Central memory CD4-positive, alpha-beta T cell (primary cell): ENCODE measurements at regions not wholly inside any gene's neighbourhood (a gene's known extent, or its start where the extent isn't known, plus 50 kb on each side); places are given as distances from the start of the nearest gene placed in this dataset.
A peak's percentile ranks its signal among the peaks of the same experiment; 100 is the strongest.

ENCODE experiments used
- DNase-seq: peaks from one replicate; pipeline ENCODE4 v3.0.0; 2022

DNA sequence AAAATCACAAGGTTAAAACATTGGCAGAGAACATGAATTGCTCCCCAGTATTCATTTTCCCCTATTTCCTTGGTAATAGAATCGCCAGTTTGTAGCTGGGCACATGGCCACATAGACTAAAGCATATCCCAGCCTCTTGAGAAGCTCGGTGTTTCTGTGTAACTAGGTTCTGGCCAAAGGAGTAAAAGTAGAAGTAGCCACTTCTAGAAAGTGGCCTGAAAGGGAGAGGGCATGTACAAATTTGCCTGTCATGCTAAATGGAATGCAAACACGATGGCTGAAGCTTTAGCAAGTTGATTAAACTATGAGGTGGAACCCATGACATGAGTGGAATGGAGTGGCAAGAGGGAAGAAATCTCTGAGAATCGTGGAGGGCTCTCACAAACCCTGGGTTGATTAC lies 173.7 kb upstream of the EGLN3 start:
- DNase-seq: no peak

GRCh38 chr14:34122650-34123049 lies 171.8 kb upstream of the EGLN3 start:
- no peak for DNase-seq

GRCh38 chr14:34122081-34122480 lies 171.2 kb upstream of the EGLN3 start:
- no peak for DNase-seq

DNA sequence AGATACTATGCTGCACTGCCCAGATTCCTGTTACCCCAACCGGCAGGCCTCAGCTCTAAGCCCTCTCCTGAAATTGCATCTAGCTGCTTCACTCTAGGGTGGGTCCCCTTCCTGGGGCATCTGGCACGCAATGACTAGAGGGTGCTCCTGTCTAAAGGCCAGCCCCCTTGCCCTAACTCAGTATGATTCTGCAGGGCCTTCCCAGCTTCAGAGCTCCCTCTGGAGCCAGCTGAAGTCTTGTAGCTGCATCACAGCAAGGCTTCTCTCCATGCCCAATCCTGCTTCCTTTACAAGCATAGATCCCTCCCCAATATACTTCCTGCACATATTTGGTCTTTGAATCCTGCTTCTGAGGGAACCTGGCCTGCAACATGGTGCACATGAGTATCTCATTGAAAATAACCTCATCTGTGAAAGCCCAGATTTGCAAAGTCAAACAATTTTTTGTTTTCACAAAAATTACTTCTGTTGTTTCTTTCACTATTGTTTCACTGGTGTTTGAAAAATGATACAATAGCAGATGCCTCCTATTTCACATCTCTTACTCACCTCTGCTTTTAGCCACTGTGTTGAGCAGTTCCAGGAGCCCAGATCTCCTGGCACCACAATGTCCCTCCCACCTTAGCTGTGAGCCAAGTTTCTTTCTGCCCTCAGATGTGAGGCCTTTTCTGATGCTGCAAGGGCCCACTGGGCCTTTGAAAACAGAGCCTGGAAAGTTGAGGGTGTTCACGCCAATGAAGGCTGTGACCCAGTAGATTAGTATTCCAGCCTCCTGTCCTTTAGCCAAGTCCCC lies 169.5 kb upstream of the EGLN3 start:
- no peak for DNase-seq

- DNase-seq: no peak
Measured at GRCh38 chr14:34119107-34119858, 168.4 kb upstream of the EGLN3 start.

- DNase-seq: no peak
Measured at GRCh38 chr14:34113991-34114390, 163.1 kb upstream of the EGLN3 start.

DNA sequence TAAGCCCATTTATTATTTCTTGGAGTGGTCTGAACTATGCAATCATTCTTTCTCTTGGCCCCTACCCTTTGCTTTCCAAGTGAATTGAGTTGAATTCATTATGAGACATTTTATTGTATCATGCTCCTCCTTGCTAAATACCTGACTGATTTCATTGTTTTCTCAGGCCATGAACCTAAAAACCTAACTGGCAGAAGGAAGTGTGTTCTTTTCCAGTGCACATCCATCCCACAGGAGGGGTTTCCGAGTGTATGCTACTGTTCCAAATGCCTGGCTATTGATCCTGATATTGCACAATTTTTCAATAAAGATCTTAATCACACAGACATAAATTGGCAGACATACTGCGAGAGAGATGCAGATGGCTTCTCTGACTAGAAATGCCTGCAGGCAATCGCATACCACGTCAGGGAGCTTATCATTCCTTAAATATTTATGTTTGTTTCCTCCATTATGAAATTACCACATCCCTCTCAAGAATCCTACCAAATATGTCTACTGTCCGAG lies 162.2 kb upstream of the EGLN3 start:
- no peak for DNase-seq

GRCh38 chr14:34111953-34112352 lies 161.1 kb upstream of the EGLN3 start:
- no peak for DNase-seq

DNA sequence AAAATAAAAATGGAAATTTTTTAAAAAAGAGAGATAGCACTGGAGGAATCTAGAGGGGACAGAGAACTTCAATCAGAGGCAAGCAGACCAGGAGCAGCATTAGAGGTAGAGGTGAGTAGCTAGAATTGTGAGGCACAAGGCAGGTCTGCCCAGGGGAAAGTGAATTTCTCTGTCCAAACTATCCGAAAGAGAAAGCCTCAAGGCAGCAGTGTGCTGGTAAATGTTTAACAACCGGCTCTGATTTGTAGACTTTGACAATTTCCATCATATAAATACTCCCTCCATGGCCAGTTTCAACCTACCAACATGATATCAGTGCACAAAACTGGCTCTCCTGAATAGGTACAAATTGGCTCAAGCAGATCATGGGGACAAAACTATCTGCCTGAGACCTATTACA lies 160.6 kb upstream of the EGLN3 start:
- no peak for DNase-seq

GRCh38 chr14:34110531-34110930 lies 159.7 kb upstream of the EGLN3 start:
- DNase-seq: no peak

DNA sequence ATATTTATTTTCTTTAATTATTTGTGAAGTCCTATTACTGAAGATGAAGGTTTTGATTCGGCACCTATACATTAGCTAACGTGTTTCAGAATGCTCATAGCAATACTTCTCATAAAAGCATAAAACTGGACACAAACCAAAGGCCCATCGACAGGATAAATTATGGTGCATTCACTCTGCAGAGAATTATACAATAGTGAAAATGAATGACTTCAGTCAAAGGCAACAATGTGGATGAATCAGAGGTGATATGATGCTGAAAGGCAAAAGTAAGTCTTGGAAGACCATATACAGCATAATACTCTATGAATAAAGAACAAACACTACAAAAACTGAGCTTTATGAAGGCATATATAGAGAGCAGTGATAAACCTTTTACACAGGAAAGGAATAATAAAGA lies 156.6 kb upstream of the EGLN3 start:
- no peak for DNase-seq

GRCh38 chr14:34106310-34106709 lies 155.4 kb upstream of the EGLN3 start:
- DNase-seq: no peak

- no peak for DNase-seq
Measured at GRCh38 chr14:34104489-34105397, 153.9 kb upstream of the EGLN3 start.

- DNase-seq: no peak
Measured at GRCh38 chr14:34103176-34103575, 152.3 kb upstream of the EGLN3 start.

DNA sequence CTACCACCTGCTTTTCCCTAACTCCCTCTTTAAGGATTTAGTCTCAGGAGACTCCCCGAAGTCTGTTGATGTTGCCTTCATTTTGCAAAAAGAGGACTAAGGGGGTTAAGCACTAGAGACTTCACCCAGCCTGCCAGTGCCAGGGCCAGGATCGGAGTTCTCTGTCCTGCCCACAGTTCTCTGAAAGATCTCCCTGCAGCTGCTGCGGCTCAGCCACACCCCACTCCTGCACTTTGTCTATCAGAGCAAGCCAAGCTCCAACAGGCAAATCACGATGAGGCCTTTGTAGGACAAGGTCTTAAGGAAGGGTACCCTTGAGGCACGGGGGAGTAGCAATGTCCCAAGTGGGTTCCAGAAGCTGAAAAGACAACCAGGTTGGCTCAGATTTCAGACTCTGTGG lies 148.8 kb upstream of the EGLN3 start:
- DNase-seq: no peak

- no peak for DNase-seq
Measured at GRCh38 chr14:34098985-34099349, 148.1 kb upstream of the EGLN3 start.

GRCh38 chr14:34098045-34098984 lies 147.4 kb upstream of the EGLN3 start:
- peak; percentile 2 for DNase-seq

GRCh38 chr14:34097644-34098043 lies 146.8 kb upstream of the EGLN3 start:
- no peak for DNase-seq

- no peak for DNase-seq
Measured at GRCh38 chr14:34094384-34094783, 143.5 kb upstream of the EGLN3 start.

DNA sequence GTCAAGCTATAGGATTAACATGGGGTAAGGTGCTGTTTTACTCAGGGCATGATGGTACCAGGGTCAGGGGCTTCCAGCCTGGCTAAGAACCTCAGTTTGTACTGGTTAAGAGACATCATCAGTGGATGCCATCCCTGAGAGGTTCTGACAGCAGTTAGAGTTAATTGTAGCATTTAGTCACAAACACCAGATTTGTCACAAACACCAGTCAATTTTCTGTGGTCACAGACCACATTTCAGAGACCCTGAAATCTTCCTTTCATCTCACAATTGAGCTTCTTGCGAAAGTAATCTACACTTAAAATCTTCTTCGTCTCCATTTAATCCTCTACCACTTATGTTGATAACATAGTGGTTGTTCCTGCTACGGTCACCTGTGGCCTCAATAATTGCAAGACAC lies 143.0 kb upstream of the EGLN3 start:
- DNase-seq: no peak

DNA sequence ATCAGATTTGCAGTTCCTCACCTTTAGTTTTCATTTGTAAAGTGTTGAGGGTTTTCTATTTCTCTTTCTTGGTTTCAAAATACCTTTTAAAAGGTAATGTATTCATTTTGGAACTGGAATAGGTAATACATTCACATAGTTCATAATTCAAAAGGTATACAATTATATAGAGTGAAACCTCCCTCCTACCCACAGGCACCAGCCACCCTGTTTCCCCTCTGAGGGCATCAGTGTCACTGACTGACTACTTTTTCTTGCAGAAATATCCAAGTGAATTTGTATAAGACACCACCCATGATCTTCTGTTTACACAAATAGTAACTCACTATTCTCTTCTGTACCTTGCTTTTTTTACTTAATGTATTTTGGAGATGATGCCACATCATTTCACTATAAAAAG lies 139.6 kb upstream of the EGLN3 start:
- DNase-seq: no peak

GRCh38 chr14:34088914-34089313 lies 138.0 kb upstream of the EGLN3 start:
- no peak for DNase-seq
